ENCODE measurements at regions not wholly inside any gene's neighbourhood (a gene's known extent, or its start where the extent isn't known, plus 50 kb on each side); places are given as distances from the start of the nearest gene placed in this dataset.

DNA sequence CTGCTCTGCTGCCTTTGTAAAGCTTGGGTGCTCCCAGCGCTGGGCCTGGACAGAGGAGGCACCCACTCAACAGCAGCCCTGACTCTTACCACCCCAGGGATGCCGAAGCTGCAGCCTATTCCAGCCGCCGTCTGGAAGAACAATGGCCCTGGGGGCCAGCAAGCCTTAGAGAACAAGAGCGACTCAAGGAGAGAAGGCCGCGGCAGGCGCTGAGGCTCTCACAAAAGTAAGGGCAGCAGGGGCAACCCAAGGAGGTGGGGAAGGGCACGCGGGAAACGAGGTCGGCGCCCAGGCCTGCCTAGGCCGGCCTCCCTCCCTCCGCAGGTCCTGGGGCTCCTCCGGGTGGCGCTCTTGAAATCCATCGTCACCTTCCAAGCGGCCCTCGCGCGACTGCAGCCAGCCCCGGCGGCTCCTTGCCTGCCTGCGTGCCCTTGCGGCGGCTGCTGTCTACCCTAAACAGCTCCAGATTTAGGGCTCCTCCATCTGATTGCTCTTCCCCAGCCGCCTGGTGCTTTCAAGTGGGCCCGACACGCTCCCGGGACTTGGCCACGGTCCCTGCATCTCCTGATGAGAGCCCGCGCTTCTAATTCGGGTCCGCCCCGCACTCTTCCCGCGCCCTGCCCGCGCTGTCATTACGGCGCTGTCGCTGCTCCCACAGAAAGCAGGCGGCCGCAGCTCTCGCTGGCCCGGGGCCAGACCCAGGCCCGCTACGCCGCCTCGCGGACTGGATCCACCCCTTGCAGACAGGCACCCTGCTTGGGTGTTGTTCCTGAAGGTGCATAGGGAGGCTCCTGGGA, 213.3 kb downstream of the SEMA6A start:
- no peak for FAIRE-seq

DNA sequence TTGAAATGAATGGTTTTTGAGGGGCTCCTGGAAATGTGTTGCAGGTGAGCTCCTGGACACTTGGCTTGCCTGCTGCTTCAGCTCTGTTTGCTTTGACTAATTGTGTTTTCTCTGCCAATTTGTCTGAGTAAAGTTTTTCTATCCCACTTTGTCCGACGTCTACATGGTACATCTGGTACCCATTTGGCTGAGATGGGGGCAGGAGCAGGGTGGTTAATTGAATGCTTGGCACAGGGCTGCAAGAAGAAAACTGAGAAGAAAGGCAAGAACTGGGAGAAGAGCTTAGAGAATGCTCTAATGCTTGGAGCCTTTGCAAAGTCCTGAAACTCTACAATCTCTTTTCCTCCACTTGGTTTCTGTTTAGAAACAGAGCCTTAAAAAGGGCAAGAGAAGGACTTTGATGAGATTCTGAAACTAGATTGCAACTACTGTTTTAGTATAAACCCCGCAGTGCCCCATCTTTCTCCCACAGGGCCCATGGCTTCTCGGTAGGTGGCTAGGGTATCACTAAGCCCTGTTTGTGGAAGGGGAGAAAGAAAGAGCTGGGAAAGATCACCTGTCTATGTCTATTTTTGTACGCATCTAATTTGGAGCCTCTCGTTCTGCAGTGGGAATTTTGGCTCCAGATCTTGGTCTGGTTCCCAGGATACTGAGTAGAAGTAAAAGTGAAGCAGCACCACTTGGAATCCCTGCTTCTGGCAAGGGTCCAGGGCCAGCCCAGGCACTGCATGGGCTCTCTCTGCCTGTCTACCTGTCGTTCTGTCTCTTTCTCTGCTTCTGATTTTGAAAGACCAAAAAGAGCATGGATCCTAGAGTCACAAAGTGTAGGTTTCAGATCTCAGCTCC, 214.4 kb downstream of the SEMA6A start:
- FAIRE-seq: no peak

DNA sequence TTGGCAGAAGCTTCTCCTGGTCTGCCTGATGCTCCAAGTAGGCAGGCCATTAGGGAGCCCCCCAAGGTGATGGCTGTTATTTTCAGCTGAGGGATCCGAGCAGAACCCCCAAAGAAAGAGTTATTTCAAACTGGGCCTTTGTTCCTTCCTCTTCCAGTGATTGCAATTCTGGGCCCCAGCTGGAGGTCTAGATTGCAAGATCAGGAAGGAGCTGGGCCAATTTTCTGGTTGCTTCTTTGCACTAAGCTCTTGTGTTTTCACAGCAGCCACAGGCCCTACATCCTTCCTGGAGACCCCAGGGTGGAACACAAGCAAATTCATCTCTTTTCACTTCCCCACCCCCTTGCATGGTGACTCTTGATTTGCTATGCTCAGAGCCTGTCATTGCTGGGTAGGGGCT, 215.0 kb downstream of the SEMA6A start:
- no peak for FAIRE-seq

DNA sequence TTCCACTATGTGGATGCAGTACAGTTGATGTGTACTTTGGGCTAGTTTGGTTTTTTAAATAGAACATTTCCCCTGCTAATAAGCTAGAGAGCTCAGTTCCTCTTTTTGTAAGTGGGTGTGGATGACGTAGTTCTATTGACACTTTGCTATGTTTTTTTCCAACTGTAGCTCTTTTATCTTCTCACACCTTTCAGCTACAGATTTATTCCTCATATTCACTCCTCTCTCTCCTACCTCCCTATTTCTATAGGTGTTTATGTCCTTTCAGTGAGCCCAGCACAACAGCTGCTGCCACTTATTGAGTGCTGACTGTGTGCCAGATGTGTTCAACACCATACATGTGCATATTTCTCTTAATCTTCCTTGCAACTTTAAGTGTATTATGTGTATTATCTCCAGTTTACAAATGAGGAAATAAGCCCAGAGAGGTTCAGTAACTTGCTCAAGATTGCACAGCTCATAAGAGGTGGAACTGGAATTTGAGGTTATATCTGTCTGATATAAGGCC, 215.7 kb downstream of the SEMA6A start:
- no peak for FAIRE-seq

DNA sequence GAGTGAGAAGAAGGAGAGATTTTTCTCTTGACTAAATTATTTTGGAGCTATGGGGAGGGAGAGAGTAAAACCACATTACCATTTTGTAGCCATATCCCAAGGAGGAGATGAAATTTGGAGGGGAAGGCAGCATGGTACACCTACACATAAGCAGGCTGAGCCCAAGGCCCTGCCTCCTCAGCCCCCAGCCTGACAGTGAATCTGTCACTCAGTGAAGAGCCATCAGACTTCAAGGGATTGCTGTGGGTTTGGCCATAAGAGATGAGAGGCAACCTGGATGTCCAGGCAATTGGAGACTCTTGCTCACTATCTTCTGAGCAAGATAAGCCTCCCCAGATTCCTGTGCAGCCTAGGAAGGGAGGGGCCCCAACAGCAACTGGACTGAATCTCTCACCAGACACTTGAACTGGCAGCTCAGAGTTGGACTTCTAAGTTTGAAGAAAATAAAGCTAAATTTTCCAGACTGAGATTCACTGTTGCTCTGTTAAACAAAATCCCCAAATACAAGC, 216.6 kb downstream of the SEMA6A start:
- FAIRE-seq: no peak

DNA sequence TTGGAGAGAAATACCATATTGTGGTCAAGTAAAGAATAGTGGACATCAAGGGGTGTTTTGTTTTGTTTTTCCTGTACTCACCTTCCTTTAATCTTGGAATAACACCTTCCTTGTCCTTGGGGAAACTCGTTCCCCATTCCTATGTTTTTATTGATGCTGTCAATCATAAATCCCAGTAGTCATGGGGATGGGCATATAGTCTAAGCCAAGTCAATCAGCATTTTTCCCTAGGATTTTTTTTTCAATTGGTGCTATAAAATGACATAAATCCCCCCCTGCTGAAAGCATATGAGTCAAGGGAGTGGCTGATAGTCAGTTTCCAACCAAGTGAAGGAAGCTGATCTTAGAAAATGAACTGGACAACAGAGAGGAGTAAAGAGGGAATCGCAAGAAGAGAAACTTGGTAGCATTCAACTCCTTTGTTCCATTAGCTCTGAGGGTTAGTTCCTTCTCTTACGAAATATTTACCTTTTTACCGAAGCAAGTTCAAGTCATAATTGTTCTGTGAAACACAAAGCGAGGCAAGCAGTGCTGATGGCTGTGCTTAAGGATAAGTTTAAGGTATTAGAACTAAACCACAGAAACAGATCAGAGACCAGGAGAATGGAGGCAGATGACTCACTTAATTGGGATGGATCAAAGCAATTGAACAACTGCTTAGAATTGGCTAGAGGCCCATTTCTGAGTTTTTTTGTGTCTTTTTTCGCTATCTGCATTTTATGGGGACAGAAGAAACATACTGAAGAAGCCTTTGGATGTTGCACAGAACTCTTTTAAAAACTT, 218.6 kb downstream of the SEMA6A start:
- FAIRE-seq: no peak

DNA sequence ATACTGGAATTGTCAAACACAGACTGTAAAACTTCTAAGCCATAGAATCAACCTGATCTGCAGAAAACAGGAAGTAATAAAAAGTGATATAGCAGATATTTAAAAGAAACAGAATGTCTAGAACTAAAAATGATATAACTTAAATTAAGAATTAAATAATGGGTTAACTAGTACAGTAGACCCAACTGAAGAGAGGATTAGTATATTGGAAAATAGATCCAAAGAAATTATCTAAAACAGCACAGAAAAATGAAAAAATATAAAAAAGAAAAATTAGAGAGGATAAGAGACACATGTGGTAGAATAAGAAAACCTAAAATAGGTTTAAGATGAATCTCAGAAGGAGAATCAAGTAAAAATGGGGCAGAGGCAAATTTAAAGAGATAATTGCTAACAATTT, 219.9 kb downstream of the SEMA6A start:
- peak; percentile 25 for FAIRE-seq

DNA sequence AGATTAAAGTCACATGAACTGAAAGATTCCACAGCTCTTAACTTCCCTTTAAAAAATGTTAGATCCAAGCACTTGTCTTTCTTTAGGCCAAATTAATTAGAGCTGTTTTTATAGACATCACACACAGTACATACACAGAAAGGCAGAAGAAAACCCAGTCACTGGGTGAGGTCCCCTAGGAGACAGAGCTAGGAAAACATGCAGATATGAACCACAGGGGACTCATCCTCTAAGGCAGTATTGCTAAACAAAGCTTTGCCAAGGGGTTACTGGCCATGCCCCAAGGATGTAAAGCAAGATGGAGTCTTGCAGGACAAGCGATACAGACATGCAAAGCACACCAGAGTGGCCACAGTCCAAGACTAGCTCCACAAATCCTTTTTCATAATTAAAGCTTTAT, 227.0 kb downstream of the SEMA6A start:
- no peak for FAIRE-seq

DNA sequence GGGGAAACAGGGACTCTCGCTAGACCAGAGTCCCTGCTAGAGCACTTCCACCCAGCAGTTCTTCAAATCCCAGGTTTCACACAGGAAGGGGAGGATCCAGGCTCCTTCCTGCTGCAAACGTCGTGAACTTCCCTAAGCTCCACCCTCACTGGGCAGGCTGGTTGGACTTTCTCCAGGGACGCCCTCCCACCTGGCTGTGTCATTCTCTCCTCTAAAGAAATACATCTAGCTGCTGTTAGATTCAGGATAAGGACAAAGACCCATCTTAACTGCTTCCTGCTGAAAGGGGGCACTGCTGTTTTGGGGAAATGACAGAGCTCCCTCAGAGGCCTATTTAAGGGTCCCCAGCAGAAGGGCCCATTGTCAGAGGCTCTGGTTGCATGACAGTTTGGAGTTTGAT, 230.7 kb downstream of the SEMA6A start:
- no peak for FAIRE-seq
